ENCODE measurements at regions not wholly inside any gene's neighbourhood (a gene's known extent, or its start where the extent isn't known, plus 50 kb on each side); places are given as distances from the start of the nearest gene placed in this dataset.

GRCh38 chr12:111048991-111049390 lies 128.6 kb upstream of the MYL2 start:
- TF ChIP-seq CTCF (IDR thresholded peaks at IDR 0.05) (no peak), ZFX (IDR thresholded peaks at IDR 0.05; ENCODE audit: borderline replicate concordance) (no peak)
